Upper lobe of left lung (tissue), 4 donors: ENCODE measurements at regions not wholly inside any gene's neighbourhood (a gene's known extent, or its start where the extent isn't known, plus 50 kb on each side); places are given as distances from the start of the nearest gene placed in this dataset.

Source experiments
- POLR2A ChIP-seq, 4 donors: fragments of 450-650 bp; IDR thresholded peaks; one replicate each; pipeline ENCODE4 v1.5.1; 2016 to 2017; ENCODE audit warnings: antibody characterized with exemption in 4 of 4, mild to moderate bottlenecking in 2 of 4
- POLR2AphosphoS5 ChIP-seq, 2 donors: sonication (generic); formaldehyde crosslinking; IDR thresholded peaks; one replicate each; pipeline ENCODE4 v1.5.1; 2017; ENCODE audit warnings: antibody characterized with exemption in 2 of 2
- TF ChIP-seq, protein P1 (sequence below), 6 experiments: fragments of 450-650 bp in 4 of 6; fragments of 200-600 bp in 2 of 6; sonication (generic) in 2 of 6; IDR thresholded peaks; one replicate each; pipeline ENCODE4 v1.5.1; 2016 to 2019; ENCODE audit warnings: antibody characterized with exemption in 6 of 6

- TF ChIP-seq, protein P1, sequence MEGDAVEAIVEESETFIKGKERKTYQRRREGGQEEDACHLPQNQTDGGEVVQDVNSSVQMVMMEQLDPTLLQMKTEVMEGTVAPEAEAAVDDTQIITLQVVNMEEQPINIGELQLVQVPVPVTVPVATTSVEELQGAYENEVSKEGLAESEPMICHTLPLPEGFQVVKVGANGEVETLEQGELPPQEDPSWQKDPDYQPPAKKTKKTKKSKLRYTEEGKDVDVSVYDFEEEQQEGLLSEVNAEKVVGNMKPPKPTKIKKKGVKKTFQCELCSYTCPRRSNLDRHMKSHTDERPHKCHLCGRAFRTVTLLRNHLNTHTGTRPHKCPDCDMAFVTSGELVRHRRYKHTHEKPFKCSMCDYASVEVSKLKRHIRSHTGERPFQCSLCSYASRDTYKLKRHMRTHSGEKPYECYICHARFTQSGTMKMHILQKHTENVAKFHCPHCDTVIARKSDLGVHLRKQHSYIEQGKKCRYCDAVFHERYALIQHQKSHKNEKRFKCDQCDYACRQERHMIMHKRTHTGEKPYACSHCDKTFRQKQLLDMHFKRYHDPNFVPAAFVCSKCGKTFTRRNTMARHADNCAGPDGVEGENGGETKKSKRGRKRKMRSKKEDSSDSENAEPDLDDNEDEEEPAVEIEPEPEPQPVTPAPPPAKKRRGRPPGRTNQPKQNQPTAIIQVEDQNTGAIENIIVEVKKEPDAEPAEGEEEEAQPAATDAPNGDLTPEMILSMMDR (IDR thresholded peaks at IDR 0.05): no peak
- no peak for TF ChIP-seq POLR2AphosphoS5 (IDR thresholded peaks at IDR 0.05)
- no peak for TF ChIP-seq POLR2A (IDR thresholded peaks at IDR 0.05)
Observed at GRCh38 chr3:165716592-165716991, 120.6 kb downstream of the BCHE start.
